HG02870 (cell line): ENCODE measurements at regions not wholly inside any gene's neighbourhood (a gene's known extent, or its start where the extent isn't known, plus 50 kb on each side); places are given as distances from the start of the nearest gene placed in this dataset.

Source experiments
- ATAC-seq: cut with Tn5 transposase; IDR thresholded peaks from one replicate; pipeline ENCODE4 v1.9.1; 2021; ENCODE audit warnings: mild to moderate bottlenecking, moderate library complexity; ENCODE audit not compliant: unreplicated experiment

DNA sequence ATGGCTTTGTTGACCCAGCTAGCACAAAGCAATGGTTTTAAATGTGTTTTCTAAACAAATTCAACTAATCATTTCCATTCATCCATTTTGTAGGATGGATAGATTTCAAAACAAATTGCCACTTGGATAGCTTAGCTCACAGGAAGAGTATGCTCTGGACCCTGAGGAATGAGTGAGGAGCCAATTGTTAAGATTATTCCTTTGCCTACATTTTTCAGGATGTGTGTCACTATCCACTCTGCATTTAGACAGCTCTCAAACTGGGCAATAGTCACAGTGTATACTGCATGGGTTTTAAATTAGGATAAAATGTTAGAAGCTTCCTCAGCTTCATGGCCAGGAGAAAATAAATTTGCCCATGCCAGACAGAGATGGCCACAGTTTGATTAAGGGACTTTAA lies 605.6 kb upstream of the TEX47 start:
- no peak for ATAC-seq

- no peak for ATAC-seq
Observed at GRCh38 chr7:89401690-89402089, 606.2 kb upstream of the TEX47 start.

- no peak for ATAC-seq
Observed at GRCh38 chr7:89451911-89452310, 656.4 kb upstream of the TEX47 start.

- no peak for ATAC-seq
Observed at GRCh38 chr7:89456556-89456955, 661.0 kb upstream of the TEX47 start.

DNA sequence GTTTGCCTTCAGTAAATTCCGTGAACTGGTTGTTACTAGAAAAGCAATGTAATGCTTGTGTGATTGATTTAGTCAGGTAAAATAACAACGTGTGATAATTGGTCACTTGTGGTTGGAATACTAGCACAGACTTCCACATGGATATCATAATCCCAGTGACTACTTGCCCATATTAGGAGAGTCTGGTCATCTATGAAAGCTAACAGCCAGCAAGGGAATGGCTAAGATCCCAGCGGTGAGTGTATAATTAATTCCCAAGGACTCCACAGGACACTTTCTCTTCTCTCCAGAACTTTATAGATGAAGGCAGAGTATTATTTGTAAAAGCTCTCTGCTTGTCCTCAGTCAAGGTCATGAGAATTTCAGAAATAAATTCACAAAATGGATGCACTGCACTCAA lies 662.6 kb upstream of the TEX47 start:
- no peak for ATAC-seq

GRCh38 chr7:89474456-89474855 lies 678.9 kb upstream of the TEX47 start:
- ATAC-seq: no peak

GRCh38 chr7:89477991-89478390 lies 676.3 kb upstream of the STEAP1 start:
- no peak for ATAC-seq

DNA sequence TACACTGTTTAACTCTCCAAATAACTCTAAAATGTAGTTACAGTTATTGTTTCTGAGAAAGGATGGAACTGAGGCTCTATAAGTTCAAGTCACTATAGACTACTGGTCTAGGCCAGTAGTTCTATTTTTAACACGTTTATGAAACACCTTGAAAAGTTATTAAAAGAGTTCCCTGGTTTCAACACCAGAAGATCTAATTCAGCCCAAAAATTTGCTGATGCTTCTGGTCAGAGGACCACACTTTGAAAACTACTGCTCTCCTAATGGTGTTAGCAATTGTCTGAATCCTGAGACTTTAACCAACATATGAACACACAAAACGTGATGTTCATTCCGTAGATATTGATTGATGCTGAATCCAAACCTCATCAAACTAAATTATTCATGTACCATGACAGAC lies 658.6 kb upstream of the STEAP1 start:
- no peak for ATAC-seq

DNA sequence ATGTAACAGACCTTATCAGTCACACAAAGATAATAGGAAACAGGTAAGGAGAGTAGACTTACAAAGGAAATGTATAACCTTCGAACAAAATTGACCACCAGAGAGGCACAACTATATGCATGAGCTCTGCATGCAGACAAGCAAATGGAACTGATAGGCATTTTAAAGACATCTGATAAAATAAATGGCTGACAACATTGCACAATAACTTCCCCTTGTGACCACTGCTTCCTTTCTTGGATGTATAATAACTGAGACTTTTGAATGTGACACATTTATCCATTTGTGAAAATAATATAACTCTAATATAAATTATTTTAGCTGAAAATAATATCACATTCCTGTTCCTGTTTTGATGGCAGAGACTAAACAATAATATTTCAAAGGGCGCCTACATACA lies 654.2 kb upstream of the STEAP1 start:
- ATAC-seq: no peak

GRCh38 chr7:89503281-89503680 lies 651.0 kb upstream of the STEAP1 start:
- ATAC-seq: no peak

DNA sequence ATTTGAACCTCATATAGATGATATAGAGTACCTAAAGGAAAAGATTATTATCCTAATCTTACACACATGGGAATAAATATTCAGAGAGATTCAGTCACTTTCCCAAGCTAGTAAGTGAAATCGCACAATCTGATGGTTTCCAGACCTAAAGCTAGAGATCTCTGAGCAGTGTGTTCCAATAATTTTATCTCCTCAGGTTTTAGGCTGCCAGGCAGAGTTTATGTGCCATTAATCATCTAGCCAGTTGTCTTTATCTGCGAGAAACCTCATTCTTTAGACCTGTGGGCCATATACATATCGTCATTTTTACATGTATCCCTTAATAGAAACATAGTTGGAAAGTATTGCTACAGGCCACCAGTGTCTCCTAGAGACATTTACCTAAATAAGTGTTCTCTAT lies 647.2 kb upstream of the STEAP1 start:
- no peak for ATAC-seq

GRCh38 chr7:89511900-89512299 lies 642.4 kb upstream of the STEAP1 start:
- ATAC-seq: no peak

DNA sequence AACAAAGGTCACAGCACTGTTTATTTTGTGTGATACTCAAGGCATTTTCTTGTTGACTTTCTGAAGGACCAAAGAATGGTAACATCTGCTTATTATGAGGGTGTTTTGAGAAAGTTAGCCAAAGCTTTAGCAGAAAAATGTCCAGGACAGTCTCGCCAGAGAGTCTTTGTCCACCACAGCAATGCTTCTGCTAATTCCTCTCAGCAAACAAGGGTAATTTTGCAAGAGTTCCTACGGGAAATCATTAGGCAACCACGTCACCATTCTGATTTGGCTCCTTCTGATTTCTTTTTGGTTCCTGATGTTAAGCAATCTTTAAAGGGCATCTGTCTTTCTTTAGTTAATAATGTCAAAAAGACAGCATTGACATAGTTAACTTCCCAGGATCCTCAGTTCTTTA lies 639.3 kb upstream of the STEAP1 start:
- no peak for ATAC-seq

GRCh38 chr7:89517815-89518214 lies 636.5 kb upstream of the STEAP1 start:
- no peak for ATAC-seq

GRCh38 chr7:89549768-89550167 lies 604.5 kb upstream of the STEAP1 start:
- no peak for ATAC-seq

- ATAC-seq: no peak
Observed at GRCh38 chr7:89554209-89554608, 600.1 kb upstream of the STEAP1 start.

GRCh38 chr7:89559596-89559995 lies 594.7 kb upstream of the STEAP1 start:
- no peak for ATAC-seq

DNA sequence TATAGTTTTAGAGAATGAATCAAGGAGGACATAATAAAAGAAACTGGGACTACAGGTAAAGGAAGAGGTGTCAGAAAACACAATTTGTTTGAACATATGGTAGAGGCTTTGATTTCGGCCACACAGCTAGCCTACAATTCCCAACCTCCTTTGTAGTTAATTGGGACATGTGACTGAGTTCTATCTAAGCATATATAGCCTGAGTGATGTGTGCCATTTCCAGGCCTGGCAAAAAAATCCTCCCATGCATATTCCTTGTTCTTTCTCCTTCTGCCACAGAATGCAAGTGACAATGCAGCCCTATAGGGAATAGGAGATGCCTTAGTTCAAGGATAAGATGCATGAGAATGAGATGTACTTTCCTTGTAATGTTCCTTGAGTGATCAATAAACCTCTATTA lies 590.7 kb upstream of the STEAP1 start:
- no peak for ATAC-seq

DNA sequence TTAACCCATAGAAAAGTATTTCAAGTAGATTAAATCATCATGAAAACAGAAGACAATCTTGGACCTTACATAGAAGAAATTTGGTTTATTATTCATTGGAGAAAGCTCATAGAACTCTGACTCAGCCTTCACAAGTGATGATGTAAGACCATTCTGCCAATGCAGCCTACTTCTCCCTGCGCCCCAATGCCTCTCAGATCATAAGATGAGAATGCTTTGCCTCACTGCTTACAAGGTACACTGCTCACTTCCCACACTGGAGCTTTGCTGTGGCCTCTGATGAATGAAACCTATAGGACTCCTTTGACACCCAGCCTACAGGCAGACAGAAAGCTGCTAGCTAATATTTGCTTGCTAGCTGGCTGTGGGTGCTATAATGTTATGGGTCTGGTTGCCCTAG lies 569.4 kb upstream of the STEAP1 start:
- no peak for ATAC-seq

- ATAC-seq: no peak
Observed at GRCh38 chr7:89593125-89593524, 561.1 kb upstream of the STEAP1 start.

DNA sequence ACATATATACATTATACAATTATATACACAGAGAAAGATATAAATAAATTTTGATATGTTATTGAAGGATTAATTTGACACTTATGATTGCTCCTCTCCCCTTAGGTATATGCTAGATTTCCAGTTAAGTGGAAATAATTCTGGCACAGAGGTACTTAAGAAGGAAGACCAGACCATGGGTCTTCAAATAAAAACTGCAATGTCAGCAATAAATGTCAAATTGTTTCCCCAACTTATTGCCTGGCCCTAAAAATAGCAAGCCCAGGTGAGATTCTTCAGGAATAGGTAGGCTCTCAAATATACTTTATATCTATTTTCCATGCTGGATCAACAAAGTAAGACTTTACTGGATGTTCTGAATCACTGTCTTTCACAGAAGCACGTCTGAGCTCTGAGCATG lies 551.3 kb upstream of the STEAP1 start:
- ATAC-seq: no peak

DNA sequence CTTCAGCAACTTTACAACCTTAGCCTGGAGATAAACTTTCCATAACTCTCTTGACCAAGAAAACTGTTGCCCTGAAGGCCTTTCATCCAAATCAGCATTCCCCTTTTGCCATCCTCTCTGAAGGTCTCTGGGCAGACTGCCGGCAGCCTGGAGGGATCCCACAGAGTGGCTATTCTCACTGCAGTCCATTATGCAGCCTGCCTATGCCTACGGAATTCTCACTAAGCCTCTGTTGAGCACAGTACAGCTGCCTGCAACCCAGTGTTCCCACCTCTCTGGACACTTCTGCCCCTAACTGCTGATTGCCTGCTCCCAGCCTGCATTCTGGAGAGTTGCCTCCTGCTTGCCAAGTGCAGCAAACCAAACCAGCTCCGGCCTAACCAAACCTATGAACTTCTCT lies 548.9 kb upstream of the STEAP1 start:
- no peak for ATAC-seq

- ATAC-seq: no peak
Observed at GRCh38 chr7:89606511-89606910, 547.8 kb upstream of the STEAP1 start.

DNA sequence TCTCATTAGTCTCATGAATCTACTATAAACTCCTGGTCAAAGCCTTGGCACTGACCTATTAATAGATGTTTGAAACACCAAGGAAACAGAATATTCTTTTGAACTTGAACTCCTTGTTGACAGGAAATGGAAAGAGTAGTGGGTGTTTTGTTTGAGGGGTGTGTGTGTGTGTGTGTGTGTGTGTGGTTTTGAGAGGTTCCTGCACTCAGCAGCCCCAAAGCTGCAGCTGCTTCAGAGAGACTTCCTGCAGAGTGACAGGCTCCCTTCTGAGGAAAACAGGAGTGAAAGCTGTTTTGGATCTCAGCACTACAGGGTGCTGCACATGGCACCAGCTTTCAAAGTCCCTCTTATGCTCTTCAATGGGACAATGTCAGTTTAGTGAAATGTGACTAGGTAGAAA lies 546.5 kb upstream of the STEAP1 start:
- no peak for ATAC-seq
